Natural killer cell (primary cell): ENCODE measurements at regions not wholly inside any gene's neighbourhood (a gene's known extent, or its start where the extent isn't known, plus 50 kb on each side); places are given as distances from the start of the nearest gene placed in this dataset.

Experiments used
- ATAC-seq, 3 donors: fragments of 150-1000 bp in 2 of 3; fragments of 200-7000 bp in 1 of 3; cut with Tn5 transposase; 1 replicate in 1 of 3; 2 replicates in 2 of 3; pipeline ENCODE4 v1.10.0; 2021; ENCODE audit warnings: mild to moderate bottlenecking in 2 of 3, moderate library complexity in 2 of 3
- DNase-seq, 2 donors: peaks; one replicate each; pipeline versions ENCODE4 v3.0.0 to v3.0.0-alpha.2; 2013 to 2021; ENCODE audit warnings: mixed read lengths in 1 of 2
- H3K27ac ChIP-seq: one replicate; pipeline ENCODE4 v1.5.1; 2013; ENCODE audit warnings: mild to moderate bottlenecking, low read length
- H3K27me3 ChIP-seq: one replicate; pipeline ENCODE4 v1.6.1; 2013; ENCODE audit warnings: low read length; ENCODE audit not compliant: control insufficient read depth, insufficient read depth
- H3K36me3 ChIP-seq: one replicate; pipeline ENCODE4 v1.6.1; 2013; ENCODE audit warnings: low read length; ENCODE audit not compliant: control insufficient read depth, insufficient read depth
- H3K4me1 ChIP-seq: one replicate; pipeline ENCODE4 v1.6.1; 2013; ENCODE audit warnings: low read length; ENCODE audit not compliant: control insufficient read depth, insufficient read depth
- H3K4me3 ChIP-seq: one replicate; pipeline ENCODE4 v1.5.1; 2013; ENCODE audit warnings: low read length
- H3K9me3 ChIP-seq: one replicate; pipeline ENCODE4 v1.6.1; 2013; ENCODE audit warnings: low read length; ENCODE audit not compliant: control insufficient read depth, insufficient read depth
- H3K27ac Mint-ChIP-seq, 2 donors: one replicate each; pipeline ENCODE4 v1.8.0; 2022; ENCODE audit warnings: mild to moderate bottlenecking in 2 of 2, mixed read lengths in 2 of 2, moderate library complexity in 1 of 2
- H3K27me3 Mint-ChIP-seq, 2 donors: one replicate each; pipeline ENCODE4 v1.8.0; 2022; ENCODE audit warnings: low read depth in 2 of 2, mixed read lengths in 2 of 2
- H3K36me3 Mint-ChIP-seq: one replicate; pipeline ENCODE4 v1.8.0; 2022; ENCODE audit warnings: mixed read lengths
- H3K4me1 Mint-ChIP-seq, 2 donors: one replicate each; pipeline ENCODE4 v1.8.0; 2022; ENCODE audit warnings: mixed read lengths in 2 of 2
- H3K4me3 Mint-ChIP-seq: one replicate; pipeline ENCODE4 v1.8.0; 2022; ENCODE audit warnings: mild to moderate bottlenecking, moderate library complexity, mixed read lengths
- H3K9me3 Mint-ChIP-seq, 2 donors: one replicate each; pipeline ENCODE4 v1.8.0; 2022; ENCODE audit warnings: mixed read lengths in 2 of 2
- CTCF ChIP-seq: fragments of 200-600 bp; IDR thresholded peaks from one replicate; pipeline ENCODE4 v1.8.0; 2022; ENCODE audit warnings: antibody characterized with exemption
- WGBS: methylation state at CpG from one replicate; pipeline ENCODE4 v1.1.7; 2013; ENCODE audit warnings: missing lambda C conversion rate; ENCODE audit not compliant: insufficient coverage; 5-methylcytosine and 5-hydroxymethylcytosine counted together
- intact Hi-C: fragments of 100-400 bp; cut with micrococcal nuclease; formaldehyde crosslinking; loops from one replicate; pipeline ENCODE4 v1.14.2; 2022

GRCh38 chr1:119225265-119225664, 84.8 kb upstream of the WARS2 start:
- Mint-ChIP-seq H3K9me3 (no peaks in the 10 kb centered on the region), H3K27me3 (no peaks in the 10 kb centered on the region)
- H3K27me3 ChIP-seq: no peaks in the 10 kb centered on the region

GRCh38 chr1:119225831-119226230, 85.4 kb upstream of the WARS2 start:
- WGBS: 71% methylated on average over 2 of the region's 2 CpGs
- Histone ChIP-seq H3K9me3 (no peaks in the 10 kb centered on the region), H3K36me3 (no peaks in the 10 kb centered on the region), H3K4me3 (no peak overlapping the region), H3K4me1 (no peaks in the 10 kb centered on the region), H3K27ac (no peak overlapping the region), H3K27me3 (no peaks in the 10 kb centered on the region)
- intact Hi-C loops: no loop called here
- no peaks in the 10 kb centered on the region for H3K9me3 Mint-ChIP-seq
- TF ChIP-seq CTCF: no peak
- no peak overlapping the region for H3K27ac Mint-ChIP-seq
- no peak overlapping the region for H3K4me3 Mint-ChIP-seq
- no peaks in the 10 kb centered on the region for H3K36me3 Mint-ChIP-seq
- DNase-seq (no peak), ATAC-seq (no peak)
- H3K27me3 Mint-ChIP-seq: no peaks in the 10 kb centered on the region
- H3K4me1 Mint-ChIP-seq: no peaks in the 10 kb centered on the region

More at GRCh38 chr1:119225265-119225664, 84.8 kb upstream of the WARS2 start:
- H3K4me1 Mint-ChIP-seq: no peaks in the 10 kb centered on the region
- intact Hi-C loops: no loop called here
- no peak for ATAC-seq
- H3K4me3 ChIP-seq: no peak overlapping the region
- H3K4me3 Mint-ChIP-seq: no peak overlapping the region
- H3K4me1 ChIP-seq: no peaks in the 10 kb centered on the region
- H3K27ac ChIP-seq: no peak overlapping the region
- no peak overlapping the region for H3K27ac Mint-ChIP-seq
- no peaks in the 10 kb centered on the region for H3K36me3 ChIP-seq
- no peak for TF ChIP-seq CTCF
- DNase-seq: no peak
- no peaks in the 10 kb centered on the region for H3K36me3 Mint-ChIP-seq
- H3K9me3 ChIP-seq: no peaks in the 10 kb centered on the region

- TF ChIP-seq CTCF: no peak
- Histone ChIP-seq H3K9me3 (no peaks in the 10 kb centered on the region), H3K36me3 (no peaks in the 10 kb centered on the region), H3K4me1 (no peaks in the 10 kb centered on the region), H3K27me3 (no peaks in the 10 kb centered on the region), H3K4me3 (no peak overlapping the region), H3K27ac (no peak overlapping the region)
- Mint-ChIP-seq H3K27me3 (no peaks in the 10 kb centered on the region), H3K4me1 (no peaks in the 10 kb centered on the region), H3K36me3 (no peaks in the 10 kb centered on the region), H3K4me3 (no peak overlapping the region), H3K9me3 (no peaks in the 10 kb centered on the region), H3K27ac (no peak overlapping the region)
- ATAC-seq: no peak
- intact Hi-C loops: no loop called here
- DNase-seq: no peak
- no CpG with 5 or more reads among the region's 1 CpG for WGBS
Observed at GRCh38 chr1:119226321-119226720, 85.9 kb upstream of the WARS2 start.

GRCh38 chr1:119226913-119227312, 86.5 kb upstream of the WARS2 start:
- Mint-ChIP-seq H3K4me1 (no peaks in the 10 kb centered on the region), H3K27me3 (no peaks in the 10 kb centered on the region), H3K27ac (no peak overlapping the region), H3K36me3 (no peaks in the 10 kb centered on the region), H3K9me3 (no peaks in the 10 kb centered on the region), H3K4me3 (no peak overlapping the region)
- WGBS: 89% methylated on average over 3 of the region's 3 CpGs
- no peak overlapping the region for H3K4me3 ChIP-seq
- DNase-seq (no peak), ATAC-seq (no peak)
- no peak overlapping the region for H3K27ac ChIP-seq
- no peaks in the 10 kb centered on the region for H3K36me3 ChIP-seq
- TF ChIP-seq CTCF: no peak
- no peaks in the 10 kb centered on the region for H3K9me3 ChIP-seq
- H3K27me3 ChIP-seq: no peaks in the 10 kb centered on the region
- intact Hi-C loops: no loop called here
- no peaks in the 10 kb centered on the region for H3K4me1 ChIP-seq
